Fibroblast of lung (primary cell): ENCODE measurements at regions not wholly inside any gene's neighbourhood (a gene's known extent, or its start where the extent isn't known, plus 50 kb on each side); places are given as distances from the start of the nearest gene placed in this dataset.
"Not testable (repeated sequence)": the region's sequence is repeated elsewhere in the genome, so short reads cannot be mapped to it uniquely, and the experiment has no call there.

ENCODE experiments used
- DNase-seq, 2 donors: peaks; one replicate each; pipeline versions ENCODE4 v3.0.0 to v3.0.0-alpha.2; 2010; ENCODE audit warnings: low read depth in 2 of 2
- H2AFZ ChIP-seq: 2 replicates; pipeline ENCODE4 v1.5.1; 2012; ENCODE audit warnings: low read length, control low read depth, inconsistent platforms
- H3K27ac ChIP-seq: 2 replicates; pipeline ENCODE4 v1.5.1; 2011; ENCODE audit warnings: low read length, control low read depth; ENCODE audit not compliant: insufficient read depth
- H3K27me3 ChIP-seq: 2 replicates; pipeline ENCODE4 v1.5.1; 2011; ENCODE audit warnings: mild to moderate bottlenecking, low read length; ENCODE audit not compliant: control insufficient read depth, insufficient read depth
- H3K36me3 ChIP-seq: 2 replicates; pipeline ENCODE4 v1.5.1; 2011; ENCODE audit warnings: low read length; ENCODE audit not compliant: control insufficient read depth, insufficient read depth
- H3K4me1 ChIP-seq: 2 replicates; pipeline ENCODE4 v1.5.1; 2011; ENCODE audit warnings: low read length; ENCODE audit not compliant: control insufficient read depth, insufficient read depth; ENCODE audit errors: extremely low read depth
- H3K4me2 ChIP-seq: 2 replicates; pipeline ENCODE4 v1.5.1; 2011; ENCODE audit warnings: low read length, control low read depth; ENCODE audit not compliant: insufficient read depth; ENCODE audit errors: extremely low read depth
- H3K4me3 ChIP-seq, 4 experiments: fragments of 200-600 bp in 1 of 4; sonication (generic) in 1 of 4; replicated peaks in 1 of 4; 2 replicates each; pipeline ENCODE4 v1.5.1; 2011 to 2016; ENCODE audit warnings: low read length in 4 of 4, low read depth in 3 of 4, mild to moderate bottlenecking in 3 of 4, control low read depth in 2 of 4, inconsistent platforms in 1 of 4, mixed read lengths in 1 of 4; ENCODE audit not compliant: insufficient read depth in 1 of 4; ENCODE audit errors: control extremely low read depth in 1 of 4
- H3K79me2 ChIP-seq: 2 replicates; pipeline ENCODE4 v1.5.1; 2012; ENCODE audit warnings: mild to moderate bottlenecking, low read length, inconsistent platforms; ENCODE audit not compliant: control insufficient read depth, insufficient read depth
- H3K9ac ChIP-seq: 2 replicates; pipeline ENCODE4 v1.5.1; 2011; ENCODE audit warnings: mild to moderate bottlenecking, low read length, control low read depth; ENCODE audit not compliant: insufficient read depth
- H3K9me3 ChIP-seq: 2 replicates; pipeline ENCODE4 v1.5.1; 2012; ENCODE audit warnings: low read depth, low read length; ENCODE audit not compliant: control insufficient read depth, insufficient read depth
- H4K20me1 ChIP-seq: 2 replicates; pipeline ENCODE4 v1.5.1; 2011; ENCODE audit warnings: low read length; ENCODE audit not compliant: control insufficient read depth, insufficient read depth; ENCODE audit errors: extremely low read depth
- CTCF ChIP-seq, 2 donors: IDR thresholded peaks in 1 of 2; conservative IDR thresholded peaks in 1 of 2; 1 replicate in 1 of 2; 2 replicates in 1 of 2; pipeline ENCODE4 v1.5.1; 2011 to 2012; ENCODE audit warnings: low read length in 2 of 2, control low read depth in 1 of 2, inconsistent platforms in 1 of 2, low read depth in 1 of 2, mild to moderate bottlenecking in 1 of 2
- EZH2 ChIP-seq: IDR thresholded peaks from 2 replicates; pipeline ENCODE4 v1.5.1; 2012; ENCODE audit warnings: low read length, control low read depth, mild to moderate bottlenecking; ENCODE audit errors: missing control alignments

DNA sequence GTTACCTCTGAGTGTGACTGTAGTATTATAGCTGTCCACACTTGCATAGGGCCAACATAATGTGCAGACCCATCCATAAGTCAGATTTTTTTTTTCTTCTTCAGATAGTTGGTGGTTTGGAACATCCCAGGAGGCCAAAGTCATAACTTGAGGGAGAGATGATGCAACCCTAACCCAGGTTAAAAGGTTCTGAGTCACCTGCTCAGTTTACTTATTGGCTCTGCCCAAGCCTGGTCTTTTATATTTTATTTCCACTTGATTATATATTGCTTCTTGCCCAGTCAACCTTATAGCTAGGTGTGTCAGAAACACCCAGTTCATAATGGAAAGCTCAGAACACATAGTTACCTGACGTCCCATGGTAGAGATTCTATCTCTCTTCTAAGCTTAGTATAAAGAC lies 113.1 kb upstream of the PCSK1 start:
- Histone ChIP-seq H3K27me3 (no peaks in the 10 kb centered on the region), H3K4me2 (no peak overlapping the region), H3K9ac (no peak overlapping the region), H4K20me1 (no peaks in the 10 kb centered on the region), H3K79me2 (no peaks in the 10 kb centered on the region), H3K27ac (no peak overlapping the region), H3K4me3 (no peak overlapping the region), H3K36me3 (no peaks in the 10 kb centered on the region), H3K4me1 (no peaks in the 10 kb centered on the region), H2AFZ (no peak overlapping the region), H3K9me3 (no peaks in the 10 kb centered on the region)
- no peak for DNase-seq
- TF ChIP-seq CTCF (conservative IDR thresholded peaks at IDR 0.05 in 1 of 2, IDR thresholded peaks at IDR 0.05 in 1 of 2; ENCODE audit: low read depth in 1 of 2, low read length in 2 of 2) = no peak
- TF ChIP-seq EZH2 = no peak

DNA sequence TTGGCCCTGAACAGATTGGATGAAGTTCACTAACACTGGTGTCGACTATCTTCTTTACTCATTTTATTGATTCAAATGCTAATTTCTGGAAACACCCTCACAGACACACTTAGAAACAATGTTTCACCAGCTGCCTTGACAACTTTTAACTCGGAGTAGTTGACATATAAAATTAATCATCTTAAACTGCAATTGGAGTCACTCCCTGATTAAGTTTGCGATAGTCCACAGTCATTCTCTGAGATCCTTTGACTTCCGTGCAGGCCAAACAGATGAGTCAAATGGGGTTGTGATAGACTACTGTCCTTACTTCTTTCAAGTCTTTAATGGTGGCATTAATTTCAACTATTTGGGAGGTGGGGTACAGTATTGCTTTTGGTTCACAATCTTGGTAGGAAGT lies 114.4 kb upstream of the PCSK1 start:
- no peaks in the 10 kb centered on the region for H3K27me3 ChIP-seq
- H3K79me2 ChIP-seq = no peaks in the 10 kb centered on the region
- H3K9me3 ChIP-seq = no peaks in the 10 kb centered on the region
- no peak overlapping the region for H3K9ac ChIP-seq
- no peak overlapping the region for H3K4me3 ChIP-seq
- H3K36me3 ChIP-seq = no peaks in the 10 kb centered on the region
- DNase-seq = peak in 1 of 2 donors; percentile 32
- no peaks in the 10 kb centered on the region for H4K20me1 ChIP-seq
- no peak overlapping the region for H3K27ac ChIP-seq
- TF ChIP-seq CTCF (conservative IDR thresholded peaks at IDR 0.05 in 1 of 2, IDR thresholded peaks at IDR 0.05 in 1 of 2; ENCODE audit: low read depth in 1 of 2, low read length in 2 of 2) = no peak
- no peak for TF ChIP-seq EZH2
- H3K4me2 ChIP-seq = no peak overlapping the region
- H2AFZ ChIP-seq = no peak overlapping the region
- no peaks in the 10 kb centered on the region for H3K4me1 ChIP-seq

- TF ChIP-seq CTCF (conservative IDR thresholded peaks at IDR 0.05 in 1 of 2, IDR thresholded peaks at IDR 0.05 in 1 of 2; ENCODE audit: low read depth in 1 of 2, low read length in 2 of 2) = no peak
- no peak for TF ChIP-seq EZH2
- Histone ChIP-seq H2AFZ (no peak overlapping the region), H3K4me1 (no peaks in the 10 kb centered on the region), H3K36me3 (no peaks in the 10 kb centered on the region), H3K79me2 (no peaks in the 10 kb centered on the region), H4K20me1 (no peaks in the 10 kb centered on the region), H3K9ac (no peak overlapping the region), H3K27me3 (no peaks in the 10 kb centered on the region), H3K4me2 (no peak overlapping the region), H3K27ac (no peak overlapping the region), H3K9me3 (no peaks in the 10 kb centered on the region), H3K4me3 (no peak overlapping the region)
- DNase-seq = peak in 1 of 2 donors; percentile 20
Measured at GRCh38 chr5:96548905-96549304, 113.3 kb upstream of the CAST start.

- not testable (repeated sequence) for H3K4me2 ChIP-seq, H3K79me2 ChIP-seq, DNase-seq
Measured at GRCh38 chr5:96560857-96561256, 101.3 kb upstream of the CAST start.

More at GRCh38 chr5:96560857-96561256, 101.3 kb upstream of the CAST start:
- H3K9ac ChIP-seq, H3K9me3 ChIP-seq, H4K20me1 ChIP-seq, H3K27me3 ChIP-seq, H2AFZ ChIP-seq, H3K36me3 ChIP-seq, H3K4me3 ChIP-seq, H3K27ac ChIP-seq, H3K4me1 ChIP-seq: not testable (repeated sequence)
